GM12878 (cell line): ENCODE measurements at regions not wholly inside any gene's neighbourhood (a gene's known extent, or its start where the extent isn't known, plus 50 kb on each side); places are given as distances from the start of the nearest gene placed in this dataset.

Experiments used
- ATAC-seq: fragments of 200-7000 bp; cut with Tn5 transposase; 3 replicates; pipeline ENCODE4 v1.9.1; 2020; ENCODE audit warnings: mild to moderate bottlenecking, moderate library complexity
- BruUV-seq: library from RNA; stranded (reverse); fragments of 400-500 nt; replicated peaks from 2 replicates; lab custom pipeline; 2021; lab: Mats Ljungman, UMichigan
- CTCF ChIA-PET: fragments of 300-600 bp; sonication (Branson Sonifier 250); formaldehyde crosslinking; extraction: SDS; loops from one replicate; lab custom pipeline; 2021; ENCODE audit warnings: inconsistent platforms; lab: Yijun Ruan, JAX
- POLR2A ChIA-PET: fragments of 350-600 bp; formaldehyde crosslinking; extraction: SDS; loops from one replicate; lab custom pipeline; 2021; ENCODE audit warnings: inconsistent platforms; lab: Charles Lee
- RAD21 ChIA-PET: fragments of 300-600 bp; sonication (Branson Sonifier 250); formaldehyde crosslinking; loops from one replicate; lab custom pipeline; 2023; ENCODE audit warnings: antibody characterized with exemption; ENCODE audit not compliant: unreplicated experiment; lab: Charles Lee
- SMC1A ChIA-PET: fragments of 300-600 bp; sonication (Branson Sonifier 250); formaldehyde crosslinking; loops from one replicate; lab custom pipeline; 2023; ENCODE audit not compliant: unreplicated experiment, uncharacterized antibody; lab: Charles Lee
- DNase-seq: peaks from one replicate; pipeline ENCODE4 v3.0.0-alpha.2; 2011; ENCODE audit warnings: low read depth, low spot score
- FAIRE-seq: peaks from 3 replicates; lab custom pipeline; 2011; peaks lifted over from hg19 to GRCh38; lab: Jason Lieb, UNC
- H2AFZ ChIP-seq: 2 replicates; pipeline ENCODE4 v1.6.0; 2011; ENCODE audit warnings: low read depth, low read length, control low read depth; ENCODE audit not compliant: control insufficient read depth
- H3K27ac ChIP-seq: 2 replicates; pipeline ENCODE4 v1.5.1; 2011; ENCODE audit warnings: control low read depth; ENCODE audit not compliant: control insufficient read depth, insufficient read depth
- H3K27me3 ChIP-seq, 2 experiments: replicated peaks in 1 of 2; 2 replicates each; pipeline versions ENCODE4 v1.6.0 to v1.6.1; 2011; ENCODE audit warnings: low read length in 1 of 2; ENCODE audit not compliant: control insufficient read depth in 2 of 2, insufficient read depth in 2 of 2
- H3K36me3 ChIP-seq, 2 experiments: 2 replicates each; pipeline ENCODE4 v1.5.1; 2011; ENCODE audit warnings: low read length in 1 of 2; ENCODE audit not compliant: control insufficient read depth in 2 of 2, insufficient read depth in 2 of 2
- H3K4me1 ChIP-seq: 2 replicates; pipeline ENCODE4 v1.6.1; 2011; ENCODE audit warnings: mild to moderate bottlenecking, low read length, moderate library complexity, mixed read lengths; ENCODE audit not compliant: control insufficient read depth, insufficient read depth
- H3K4me2 ChIP-seq: 2 replicates; pipeline ENCODE4 v1.6.0; 2011; ENCODE audit warnings: control low read depth; ENCODE audit not compliant: control insufficient read depth, insufficient read depth
- H3K4me3 ChIP-seq: fragments of 200-600 bp; sonication (generic); 2 replicates; pipeline ENCODE4 v1.5.1; 2016
- H3K79me2 ChIP-seq: 2 replicates; pipeline ENCODE4 v1.6.0; 2011; ENCODE audit warnings: low read length; ENCODE audit not compliant: control insufficient read depth, insufficient read depth
- H3K9ac ChIP-seq: 2 replicates; pipeline ENCODE4 v1.8.0; 2011; ENCODE audit warnings: low read length, control low read depth, mixed read lengths; ENCODE audit not compliant: control insufficient read depth, insufficient read depth
- H3K9me3 ChIP-seq: replicated peaks from 3 replicates; pipeline ENCODE4 v1.5.1; 2011; ENCODE audit warnings: mild to moderate bottlenecking, low read length; ENCODE audit not compliant: control insufficient read depth, insufficient read depth
- H4K20me1 ChIP-seq: 2 replicates; pipeline ENCODE4 v1.6.0; 2011; ENCODE audit not compliant: control insufficient read depth, insufficient read depth
- BMI1 ChIP-seq: fragments of 450-650 bp; IDR thresholded peaks from 2 replicates; pipeline ENCODE4 v1.6.1; 2016; ENCODE audit warnings: mild to moderate bottlenecking, moderate library complexity, borderline replicate concordance
- CHD1 ChIP-seq: IDR thresholded peaks from 2 replicates; pipeline ENCODE4 v1.6.1; 2012; ENCODE audit warnings: low read depth, low read length, improper control_type of control experiment
- HDAC6 ChIP-seq: fragments of 200-600 bp; sonication (generic); IDR thresholded peaks from one replicate; pipeline ENCODE4 v1.8.0; 2017; ENCODE audit warnings: antibody characterized with exemption; ENCODE audit not compliant: unreplicated experiment
- IKZF1 ChIP-seq: fragments of 450-650 bp; conservative IDR thresholded peaks from 2 replicates; pipeline ENCODE4 v1.6.1; 2017; ENCODE audit warnings: antibody characterized with exemption, mild to moderate bottlenecking
- JUND ChIP-seq: IDR thresholded peaks from 2 replicates; pipeline ENCODE4 v1.6.1; 2012; ENCODE audit warnings: low read depth, mild to moderate bottlenecking, low read length, improper control_type of control experiment, moderate library complexity
- NFYA ChIP-seq: IDR thresholded peaks from 2 replicates; pipeline ENCODE4 v1.6.1; 2011; ENCODE audit warnings: low read depth, mild to moderate bottlenecking, low read length, improper control_type of control experiment, borderline replicate concordance
- RB1 ChIP-seq: fragments of 450-650 bp; formaldehyde crosslinking; IDR thresholded peaks from 2 replicates; pipeline ENCODE4 v1.6.1; 2017; ENCODE audit warnings: mild to moderate bottlenecking, borderline replicate concordance
- SMAD5 ChIP-seq: IDR thresholded peaks from 2 replicates; pipeline ENCODE4 v1.6.1; 2016; ENCODE audit warnings: antibody characterized with exemption, low read depth
- STAT3 ChIP-seq: IDR thresholded peaks from 2 replicates; pipeline ENCODE4 v1.6.1; 2011; ENCODE audit warnings: low read depth, low read length, improper control_type of control experiment
- WGBS: methylation state at CpG from one replicate; pipeline ENCODE4 v1.1.6; 2016; ENCODE audit warnings: low lambda C conversion rate; ENCODE audit not compliant: insufficient replicate concordance, insufficient coverage; ENCODE audit errors: missing lambda C conversion rate; 5-methylcytosine and 5-hydroxymethylcytosine counted together
- in situ Hi-C: fragments of 300-500 bp; cut with MboI; formaldehyde crosslinking; loops from 9 replicates; pipeline ENCODE4 v1.14.3; 2018; ENCODE audit warnings: mixed read lengths
- intact Hi-C: fragments of 100-400 bp; cut with micrococcal nuclease; formaldehyde crosslinking; loops from one replicate; pipeline ENCODE4 v1.14.2; 2022; ENCODE audit not compliant: unreplicated experiment
- TF ChIP-seq, protein P1 (sequence below): fragments of 450-650 bp; IDR thresholded peaks from 2 replicates; pipeline ENCODE4 v1.6.1; 2017; ENCODE audit warnings: mild to moderate bottlenecking, moderate library complexity

DNA sequence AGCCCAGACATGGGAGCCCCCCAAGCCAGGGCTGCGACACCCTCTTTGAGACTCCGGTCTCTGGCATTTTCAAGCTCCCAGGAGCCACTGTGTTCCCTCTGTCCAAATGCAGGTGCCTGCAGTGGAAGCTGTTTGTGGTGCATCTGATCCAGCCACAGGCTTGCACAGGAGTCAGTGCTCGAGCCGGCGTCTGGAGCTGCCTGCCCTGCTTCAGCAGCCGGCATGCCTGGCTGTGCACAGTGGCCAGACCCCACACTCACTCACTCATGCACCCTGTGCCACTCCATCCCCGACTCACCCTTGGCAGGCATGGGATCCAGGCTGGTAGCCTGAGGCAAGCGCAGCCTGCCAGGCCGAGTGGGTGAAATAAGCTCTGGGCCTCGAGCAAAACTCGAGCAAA, 555.0 kb upstream of the CCDC54 start:
- H3K4me2 ChIP-seq, result no peak overlapping the region
- BruUV-seq, result no TSS peak
- no peaks in the 10 kb centered on the region for H4K20me1 ChIP-seq
- intact Hi-C loops, result no loop called here
- no peaks in the 10 kb centered on the region for H3K9me3 ChIP-seq
- ChIA-PET POLR2A (no interaction called here), RAD21 (no interaction called here), SMC1A (no interaction called here), CTCF (interaction anchor here (0.6 kb wide), 2 partner anchors 13 to 400 kb away, joined by 3 read pairs; no protein-coding TSS in a partner anchor)
- H3K9ac ChIP-seq, result no peak overlapping the region
- no peaks in the 10 kb centered on the region for H3K4me1 ChIP-seq
- 45% methylated on average over 11 of the region's 11 CpGs for WGBS
- H3K27me3 ChIP-seq, result no peaks in the 10 kb centered on the region
- H3K79me2 ChIP-seq, result no peaks in the 10 kb centered on the region
- in situ Hi-C loops, result no loop called here
- no peak overlapping the region for H3K27ac ChIP-seq
- no peak overlapping the region for H3K4me3 ChIP-seq
- no peak for DNase-seq
- TF ChIP-seq, protein P1, sequence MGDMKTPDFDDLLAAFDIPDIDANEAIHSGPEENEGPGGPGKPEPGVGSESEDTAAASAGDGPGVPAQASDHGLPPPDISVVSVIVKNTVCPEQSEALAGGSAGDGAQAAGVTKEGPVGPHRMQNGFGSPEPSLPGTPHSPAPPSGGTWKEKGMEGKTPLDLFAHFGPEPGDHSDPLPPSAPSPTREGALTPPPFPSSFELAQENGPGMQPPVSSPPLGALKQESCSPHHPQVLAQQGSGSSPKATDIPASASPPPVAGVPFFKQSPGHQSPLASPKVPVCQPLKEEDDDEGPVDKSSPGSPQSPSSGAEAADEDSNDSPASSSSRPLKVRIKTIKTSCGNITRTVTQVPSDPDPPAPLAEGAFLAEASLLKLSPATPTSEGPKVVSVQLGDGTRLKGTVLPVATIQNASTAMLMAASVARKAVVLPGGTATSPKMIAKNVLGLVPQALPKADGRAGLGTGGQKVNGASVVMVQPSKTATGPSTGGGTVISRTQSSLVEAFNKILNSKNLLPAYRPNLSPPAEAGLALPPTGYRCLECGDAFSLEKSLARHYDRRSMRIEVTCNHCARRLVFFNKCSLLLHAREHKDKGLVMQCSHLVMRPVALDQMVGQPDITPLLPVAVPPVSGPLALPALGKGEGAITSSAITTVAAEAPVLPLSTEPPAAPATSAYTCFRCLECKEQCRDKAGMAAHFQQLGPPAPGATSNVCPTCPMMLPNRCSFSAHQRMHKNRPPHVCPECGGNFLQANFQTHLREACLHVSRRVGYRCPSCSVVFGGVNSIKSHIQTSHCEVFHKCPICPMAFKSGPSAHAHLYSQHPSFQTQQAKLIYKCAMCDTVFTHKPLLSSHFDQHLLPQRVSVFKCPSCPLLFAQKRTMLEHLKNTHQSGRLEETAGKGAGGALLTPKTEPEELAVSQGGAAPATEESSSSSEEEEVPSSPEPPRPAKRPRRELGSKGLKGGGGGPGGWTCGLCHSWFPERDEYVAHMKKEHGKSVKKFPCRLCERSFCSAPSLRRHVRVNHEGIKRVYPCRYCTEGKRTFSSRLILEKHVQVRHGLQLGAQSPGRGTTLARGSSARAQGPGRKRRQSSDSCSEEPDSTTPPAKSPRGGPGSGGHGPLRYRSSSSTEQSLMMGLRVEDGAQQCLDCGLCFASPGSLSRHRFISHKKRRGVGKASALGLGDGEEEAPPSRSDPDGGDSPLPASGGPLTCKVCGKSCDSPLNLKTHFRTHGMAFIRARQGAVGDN, result no peak
- TF ChIP-seq IKZF1 (no peak), STAT3 (no peak), SMAD5 (no peak), BMI1 (no peak), CHD1 (no peak), NFYA (no peak), HDAC6 (no peak), RB1 (no peak), JUND (no peak)
- no peak overlapping the region for H2AFZ ChIP-seq
- no peak for FAIRE-seq
- no peak for ATAC-seq
- no peaks in the 10 kb centered on the region for H3K36me3 ChIP-seq
